SK-N-SH treated with all-trans-retinoic acid at 6 μM for 48 hours (cell line): ENCODE measurements at regions not wholly inside any gene's neighbourhood (a gene's known extent, or its start where the extent isn't known, plus 50 kb on each side); places are given as distances from the start of the nearest gene placed in this dataset.
"Not testable (repeated sequence)": the region's sequence is repeated elsewhere in the genome, so short reads cannot be mapped to it uniquely, and the experiment has no call there.

Experiments used
- ATAC-seq: fragments of 200-7000 bp; cut with Tn5 transposase; 3 replicates; pipeline ENCODE4 v1.9.1; 2020; ENCODE audit warnings: mild to moderate bottlenecking, moderate library complexity
- ARNTL ChIP-seq: fragments of 450-650 bp; formaldehyde crosslinking; IDR thresholded peaks from 2 replicates; pipeline ENCODE4 v1.5.0; 2020; ENCODE audit warnings: low read depth, mild to moderate bottlenecking, moderate library complexity, borderline replicate concordance
- BACH2 ChIP-seq: fragments of 250-450 bp; sonication (Bioruptor Pico); IDR thresholded peaks from 2 replicates; pipeline ENCODE4 v1.9.0; 2021; ENCODE audit warnings: mild to moderate bottlenecking, borderline replicate concordance
- CSDC2 ChIP-seq: fragments of 250-450 bp; sonication (Bioruptor Pico); IDR thresholded peaks from 2 replicates; pipeline ENCODE4 v1.5.0; 2020; ENCODE audit warnings: mild to moderate bottlenecking, moderate library complexity
- ESRRG ChIP-seq: fragments of 250-450 bp; sonication (Bioruptor Pico); IDR thresholded peaks from 2 replicates; pipeline ENCODE4 v1.6.1; 2021; ENCODE audit warnings: mild to moderate bottlenecking
- GLIS3 ChIP-seq: fragments of 250-450 bp; sonication (Bioruptor Pico); IDR thresholded peaks from 2 replicates; pipeline ENCODE4 v1.5.0; 2020; ENCODE audit warnings: mild to moderate bottlenecking, moderate library complexity
- ISL1 ChIP-seq: fragments of 250-450 bp; sonication (Bioruptor Pico); IDR thresholded peaks from 2 replicates; pipeline ENCODE4 v2.1.2; 2022; ENCODE audit warnings: mild to moderate bottlenecking, moderate library complexity
- OSR1 ChIP-seq: fragments of 250-450 bp; sonication (Bioruptor Pico); IDR thresholded peaks from 2 replicates; pipeline ENCODE4 v1.8.0; 2022; ENCODE audit warnings: moderate library complexity, mild to moderate bottlenecking, inconsistent platforms
- PPARA ChIP-seq: fragments of 250-450 bp; sonication (Bioruptor Pico); IDR thresholded peaks from 2 replicates; pipeline ENCODE4 v1.5.0; 2020; ENCODE audit warnings: mild to moderate bottlenecking, borderline replicate concordance
- RARB ChIP-seq: fragments of 250-450 bp; sonication (Bioruptor Pico); IDR thresholded peaks from 2 replicates; pipeline ENCODE4 v1.8.0; 2021; ENCODE audit warnings: mild to moderate bottlenecking, moderate library complexity
- SNAI2 ChIP-seq: fragments of 250-450 bp; sonication (Bioruptor Pico); IDR thresholded peaks from 2 replicates; pipeline ENCODE4 v1.5.0; 2020; ENCODE audit warnings: mild to moderate bottlenecking, moderate library complexity
- TCF4 ChIP-seq: fragments of 250-450 bp; sonication (Bioruptor Pico); IDR thresholded peaks from 2 replicates; pipeline ENCODE4 v1.8.0; 2021; ENCODE audit warnings: mild to moderate bottlenecking, moderate library complexity, borderline replicate concordance
- TOX ChIP-seq: fragments of 250-450 bp; sonication (Bioruptor Pico); IDR thresholded peaks from 2 replicates; pipeline ENCODE4 v1.8.0; 2021; ENCODE audit warnings: mild to moderate bottlenecking, moderate library complexity, borderline replicate concordance
- ZC3H10 ChIP-seq: fragments of 250-450 bp; sonication (Bioruptor Pico); IDR thresholded peaks from 2 replicates; pipeline ENCODE4 v1.5.1; 2021; ENCODE audit warnings: mild to moderate bottlenecking, moderate library complexity
- ZFP3 ChIP-seq: fragments of 250-450 bp; sonication (Bioruptor Pico); IDR thresholded peaks from 2 replicates; pipeline ENCODE4 v1.5.0; 2020; ENCODE audit warnings: mild to moderate bottlenecking, moderate library complexity
- ZFP30 ChIP-seq: fragments of 450-650 bp; formaldehyde crosslinking; IDR thresholded peaks from 2 replicates; pipeline ENCODE4 v1.5.0; 2022; ENCODE audit warnings: mild to moderate bottlenecking, moderate library complexity
- ZNF565 ChIP-seq: fragments of 450-650 bp; formaldehyde crosslinking; conservative IDR thresholded peaks from 2 replicates; pipeline ENCODE4 v1.5.0; 2020; ENCODE audit warnings: low read depth, mild to moderate bottlenecking, moderate library complexity
- ZNF70 ChIP-seq: fragments of 450-650 bp; formaldehyde crosslinking; IDR thresholded peaks from 2 replicates; pipeline ENCODE4 v1.5.0; 2020; ENCODE audit warnings: mild to moderate bottlenecking, moderate library complexity
- ZNF8 ChIP-seq: fragments of 450-650 bp; formaldehyde crosslinking; IDR thresholded peaks from 2 replicates; pipeline ENCODE4 v1.5.0; 2020; ENCODE audit warnings: mild to moderate bottlenecking, moderate library complexity
- TF ChIP-seq, protein P1 (sequence below): fragments of 250-450 bp; sonication (Bioruptor Pico); IDR thresholded peaks from 2 replicates; pipeline ENCODE4 v1.5.1; 2020; ENCODE audit warnings: low read depth, mild to moderate bottlenecking, moderate library complexity
- TF ChIP-seq, protein P2 (sequence below): fragments of 250-450 bp; sonication (Bioruptor Pico); IDR thresholded peaks from 2 replicates; pipeline ENCODE4 v1.8.0; 2021; ENCODE audit warnings: low read depth, mild to moderate bottlenecking, moderate library complexity, borderline replicate concordance
- TF ChIP-seq, protein P3 (sequence below): fragments of 250-450 bp; sonication (Bioruptor Pico); IDR thresholded peaks from 2 replicates; pipeline ENCODE4 v1.5.0; 2020; ENCODE audit warnings: mild to moderate bottlenecking, moderate library complexity
- TF ChIP-seq, protein P4 (sequence below): fragments of 250-450 bp; sonication (Bioruptor Pico); IDR thresholded peaks from 2 replicates; pipeline ENCODE4 v1.5.1; 2021; ENCODE audit warnings: mild to moderate bottlenecking, moderate library complexity

DNA sequence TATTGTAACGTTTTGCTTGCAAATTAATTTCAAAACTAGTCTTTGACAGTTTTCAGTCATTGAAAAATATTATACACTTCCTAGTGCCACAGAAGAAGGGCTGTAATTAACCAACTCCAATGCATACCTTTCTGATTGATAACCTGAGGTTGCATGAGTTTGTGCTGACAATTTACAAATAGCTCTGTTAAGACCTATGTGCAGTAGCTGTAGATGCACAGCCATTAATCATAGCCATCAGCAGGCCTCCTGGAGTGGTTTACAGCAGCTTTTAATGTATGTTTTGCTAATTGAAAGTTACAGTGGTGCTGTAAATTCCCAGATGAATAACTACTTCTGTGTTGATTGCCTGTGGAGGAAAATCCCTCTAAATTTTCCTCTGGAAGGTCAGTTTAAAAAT lies 758.1 kb downstream of the SH3BGRL start:
- TF ChIP-seq ZFP30 = no peak
- TF ChIP-seq ZFP3 = no peak
- no peak for TF ChIP-seq TOX (CRISPR knock-in tag)
- TF ChIP-seq, protein P1, sequence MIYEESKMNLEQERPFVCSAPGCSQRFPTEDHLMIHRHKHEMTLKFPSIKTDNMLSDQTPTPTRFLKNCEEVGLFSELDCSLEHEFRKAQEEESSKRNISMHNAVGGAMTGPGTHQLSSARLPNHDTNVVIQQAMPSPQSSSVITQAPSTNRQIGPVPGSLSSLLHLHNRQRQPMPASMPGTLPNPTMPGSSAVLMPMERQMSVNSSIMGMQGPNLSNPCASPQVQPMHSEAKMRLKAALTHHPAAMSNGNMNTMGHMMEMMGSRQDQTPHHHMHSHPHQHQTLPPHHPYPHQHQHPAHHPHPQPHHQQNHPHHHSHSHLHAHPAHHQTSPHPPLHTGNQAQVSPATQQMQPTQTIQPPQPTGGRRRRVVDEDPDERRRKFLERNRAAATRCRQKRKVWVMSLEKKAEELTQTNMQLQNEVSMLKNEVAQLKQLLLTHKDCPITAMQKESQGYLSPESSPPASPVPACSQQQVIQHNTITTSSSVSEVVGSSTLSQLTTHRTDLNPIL (CRISPR knock-in tag) = no peak
- TF ChIP-seq ZC3H10 (CRISPR knock-in tag) = no peak
- TF ChIP-seq ZNF70 (CRISPR knock-in tag) = no peak
- TF ChIP-seq CSDC2 = no peak
- TF ChIP-seq, protein P2, sequence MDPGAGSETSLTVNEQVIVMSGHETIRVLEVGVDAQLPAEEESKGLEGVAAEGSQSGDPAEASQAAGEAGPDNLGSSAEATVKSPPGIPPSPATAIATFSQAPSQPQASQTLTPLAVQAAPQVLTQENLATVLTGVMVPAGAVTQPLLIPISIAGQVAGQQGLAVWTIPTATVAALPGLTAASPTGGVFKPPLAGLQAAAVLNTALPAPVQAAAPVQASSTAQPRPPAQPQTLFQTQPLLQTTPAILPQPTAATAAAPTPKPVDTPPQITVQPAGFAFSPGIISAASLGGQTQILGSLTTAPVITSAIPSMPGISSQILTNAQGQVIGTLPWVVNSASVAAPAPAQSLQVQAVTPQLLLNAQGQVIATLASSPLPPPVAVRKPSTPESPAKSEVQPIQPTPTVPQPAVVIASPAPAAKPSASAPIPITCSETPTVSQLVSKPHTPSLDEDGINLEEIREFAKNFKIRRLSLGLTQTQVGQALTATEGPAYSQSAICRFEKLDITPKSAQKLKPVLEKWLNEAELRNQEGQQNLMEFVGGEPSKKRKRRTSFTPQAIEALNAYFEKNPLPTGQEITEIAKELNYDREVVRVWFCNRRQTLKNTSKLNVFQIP = no peak
- TF ChIP-seq PPARA = no peak
- TF ChIP-seq GLIS3 (CRISPR knock-in tag) = no peak
- TF ChIP-seq, protein P3, sequence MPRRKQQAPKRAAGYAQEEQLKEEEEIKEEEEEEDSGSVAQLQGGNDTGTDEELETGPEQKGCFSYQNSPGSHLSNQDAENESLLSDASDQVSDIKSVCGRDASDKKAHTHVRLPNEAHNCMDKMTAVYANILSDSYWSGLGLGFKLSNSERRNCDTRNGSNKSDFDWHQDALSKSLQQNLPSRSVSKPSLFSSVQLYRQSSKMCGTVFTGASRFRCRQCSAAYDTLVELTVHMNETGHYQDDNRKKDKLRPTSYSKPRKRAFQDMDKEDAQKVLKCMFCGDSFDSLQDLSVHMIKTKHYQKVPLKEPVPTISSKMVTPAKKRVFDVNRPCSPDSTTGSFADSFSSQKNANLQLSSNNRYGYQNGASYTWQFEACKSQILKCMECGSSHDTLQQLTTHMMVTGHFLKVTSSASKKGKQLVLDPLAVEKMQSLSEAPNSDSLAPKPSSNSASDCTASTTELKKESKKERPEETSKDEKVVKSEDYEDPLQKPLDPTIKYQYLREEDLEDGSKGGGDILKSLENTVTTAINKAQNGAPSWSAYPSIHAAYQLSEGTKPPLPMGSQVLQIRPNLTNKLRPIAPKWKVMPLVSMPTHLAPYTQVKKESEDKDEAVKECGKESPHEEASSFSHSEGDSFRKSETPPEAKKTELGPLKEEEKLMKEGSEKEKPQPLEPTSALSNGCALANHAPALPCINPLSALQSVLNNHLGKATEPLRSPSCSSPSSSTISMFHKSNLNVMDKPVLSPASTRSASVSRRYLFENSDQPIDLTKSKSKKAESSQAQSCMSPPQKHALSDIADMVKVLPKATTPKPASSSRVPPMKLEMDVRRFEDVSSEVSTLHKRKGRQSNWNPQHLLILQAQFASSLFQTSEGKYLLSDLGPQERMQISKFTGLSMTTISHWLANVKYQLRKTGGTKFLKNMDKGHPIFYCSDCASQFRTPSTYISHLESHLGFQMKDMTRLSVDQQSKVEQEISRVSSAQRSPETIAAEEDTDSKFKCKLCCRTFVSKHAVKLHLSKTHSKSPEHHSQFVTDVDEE (CRISPR knock-in tag) = no peak
- no peak for TF ChIP-seq ZNF565 (CRISPR knock-in tag)
- TF ChIP-seq RARB (CRISPR knock-in tag) = no peak
- no peak for TF ChIP-seq BACH2 (CRISPR knock-in tag)
- ATAC-seq = no peak

DNA sequence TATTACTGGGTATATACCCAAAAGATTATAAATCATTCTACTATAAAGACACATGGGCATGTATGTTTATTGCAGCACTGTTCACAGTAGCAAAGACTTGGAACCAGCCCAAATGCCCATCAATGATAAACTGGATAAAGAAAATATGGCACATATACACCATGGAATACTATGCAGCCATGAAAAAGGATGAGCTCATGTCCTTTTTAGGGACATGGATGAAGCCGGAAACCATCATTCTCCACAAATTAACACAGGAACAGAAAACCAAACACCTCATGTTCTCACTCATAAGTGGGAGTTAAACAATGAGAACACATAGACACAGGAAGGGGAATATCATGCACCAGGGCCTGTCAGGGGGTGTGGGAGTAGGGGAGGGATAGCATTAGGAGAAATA lies 772.5 kb downstream of the SH3BGRL start:
- ATAC-seq = not testable (repeated sequence)

DNA sequence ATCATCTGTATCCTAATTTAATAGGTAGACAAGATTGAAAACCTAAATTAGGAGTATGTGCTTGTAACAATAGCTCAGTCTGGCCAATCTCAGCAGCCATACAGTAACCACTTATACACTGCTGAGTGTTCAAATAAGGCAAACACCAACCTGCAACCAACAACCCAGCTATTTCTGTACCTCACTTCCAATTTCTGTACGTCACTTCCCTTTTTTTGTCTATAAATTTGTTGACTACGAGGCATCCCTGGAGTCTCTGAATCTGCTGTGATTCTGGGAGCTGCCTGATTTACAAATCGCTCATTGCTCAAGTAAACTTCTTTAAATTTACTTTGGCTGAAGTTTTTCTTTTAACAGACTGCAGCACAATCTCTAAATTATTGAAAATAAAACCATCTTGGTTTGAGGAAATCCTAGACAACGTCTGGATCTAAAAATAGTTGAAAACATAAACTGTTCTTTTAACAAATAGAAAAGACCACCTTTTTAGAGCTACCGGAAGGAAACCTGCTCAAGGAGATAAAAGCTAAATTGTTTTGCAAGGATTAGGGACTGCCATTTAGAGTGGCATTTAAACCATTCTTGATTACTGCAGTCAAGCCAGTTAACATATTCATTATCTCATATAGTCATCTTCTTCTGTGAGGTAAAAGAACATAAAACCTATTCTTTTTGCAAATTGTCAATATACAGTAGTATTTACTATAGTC lies 778.1 kb downstream of the SH3BGRL start:
- TF ChIP-seq, protein P1 (CRISPR knock-in tag) = no peak
- no peak for TF ChIP-seq ISL1 (CRISPR knock-in tag)
- TF ChIP-seq PPARA = no peak
- no peak for TF ChIP-seq ZFP30
- no peak for TF ChIP-seq BACH2 (CRISPR knock-in tag)
- TF ChIP-seq OSR1 (CRISPR knock-in tag) = no peak
- TF ChIP-seq ZFP3 = no peak
- TF ChIP-seq CSDC2 = no peak
- TF ChIP-seq, protein P3 (CRISPR knock-in tag) = no peak
- no peak for TF ChIP-seq TCF4
- TF ChIP-seq SNAI2 (CRISPR knock-in tag) = no peak
- TF ChIP-seq ESRRG = no peak
- TF ChIP-seq ZNF70 (CRISPR knock-in tag) = no peak
- TF ChIP-seq, protein P2 = no peak
- TF ChIP-seq, protein P4, sequence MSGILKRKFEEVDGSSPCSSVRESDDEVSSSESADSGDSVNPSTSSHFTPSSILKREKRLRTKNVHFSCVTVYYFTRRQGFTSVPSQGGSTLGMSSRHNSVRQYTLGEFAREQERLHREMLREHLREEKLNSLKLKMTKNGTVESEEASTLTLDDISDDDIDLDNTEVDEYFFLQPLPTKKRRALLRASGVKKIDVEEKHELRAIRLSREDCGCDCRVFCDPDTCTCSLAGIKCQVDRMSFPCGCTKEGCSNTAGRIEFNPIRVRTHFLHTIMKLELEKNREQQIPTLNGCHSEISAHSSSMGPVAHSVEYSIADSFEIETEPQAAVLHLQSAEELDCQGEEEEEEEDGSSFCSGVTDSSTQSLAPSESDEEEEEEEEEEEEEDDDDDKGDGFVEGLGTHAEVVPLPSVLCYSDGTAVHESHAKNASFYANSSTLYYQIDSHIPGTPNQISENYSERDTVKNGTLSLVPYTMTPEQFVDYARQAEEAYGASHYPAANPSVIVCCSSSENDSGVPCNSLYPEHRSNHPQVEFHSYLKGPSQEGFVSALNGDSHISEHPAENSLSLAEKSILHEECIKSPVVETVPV (CRISPR knock-in tag) = no peak
- TF ChIP-seq ZNF8 (CRISPR knock-in tag) = no peak
- no peak for TF ChIP-seq ARNTL (CRISPR knock-in tag)
- TF ChIP-seq ZC3H10 (CRISPR knock-in tag) = no peak
- TF ChIP-seq ZNF565 (CRISPR knock-in tag) = no peak
- TF ChIP-seq GLIS3 (CRISPR knock-in tag) = no peak
- TF ChIP-seq, all 23 proteins: peak for 0
- no peak for ATAC-seq

DNA sequence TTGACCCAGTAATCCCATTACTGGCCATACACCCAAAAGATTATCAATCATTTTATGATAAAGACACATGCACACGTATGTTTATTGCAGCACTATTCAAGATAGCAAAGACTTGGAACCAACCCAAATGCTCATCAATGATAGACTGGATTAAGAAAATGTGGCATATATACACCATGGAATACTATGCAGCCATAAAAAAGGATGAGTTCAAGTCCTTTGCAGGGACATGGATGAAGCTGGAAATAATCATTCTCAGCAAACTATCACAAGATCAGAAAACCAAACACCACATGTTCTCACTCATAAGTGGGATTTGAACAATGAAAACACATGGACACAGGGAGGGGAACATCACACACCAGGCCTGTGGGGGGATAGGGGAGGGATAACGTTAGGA lies 785.3 kb downstream of the SH3BGRL start:
- ATAC-seq = not testable (repeated sequence)
